Endothelial cell (in vitro differentiated cells): ENCODE measurements at regions not wholly inside any gene's neighbourhood (a gene's known extent, or its start where the extent isn't known, plus 50 kb on each side); places are given as distances from the start of the nearest gene placed in this dataset.

Experiments
- DNase-seq: peaks from one replicate; pipeline ENCODE4 v3.0.0; 2021; ENCODE audit warnings: low spot score
- H3K27ac Mint-ChIP-seq: one replicate; pipeline ENCODE4 v1.8.0; 2021; ENCODE audit warnings: mixed read lengths, inconsistent platforms; ENCODE audit not compliant: unreplicated experiment
- H3K27me3 Mint-ChIP-seq: one replicate; pipeline ENCODE4 v1.8.0; 2021; ENCODE audit warnings: mild to moderate bottlenecking, moderate library complexity, mixed read lengths, inconsistent platforms; ENCODE audit not compliant: unreplicated experiment
- H3K36me3 Mint-ChIP-seq: one replicate; pipeline ENCODE4 v1.8.0; 2021; ENCODE audit warnings: mild to moderate bottlenecking, low read depth, mixed read lengths, inconsistent platforms; ENCODE audit not compliant: unreplicated experiment
- H3K4me1 Mint-ChIP-seq: one replicate; pipeline ENCODE4 v1.8.0; 2021; ENCODE audit warnings: mild to moderate bottlenecking, mixed read lengths, inconsistent platforms; ENCODE audit not compliant: unreplicated experiment
- H3K4me3 Mint-ChIP-seq: one replicate; pipeline ENCODE4 v1.8.0; 2021; ENCODE audit warnings: mild to moderate bottlenecking, mixed read lengths, inconsistent platforms; ENCODE audit not compliant: unreplicated experiment
- H3K9me3 Mint-ChIP-seq: one replicate; pipeline ENCODE4 v1.8.0; 2021; ENCODE audit warnings: mixed read lengths, inconsistent platforms; ENCODE audit not compliant: unreplicated experiment
- TF ChIP-seq, protein P1 (sequence below): fragments of 200-600 bp; sonication (generic); IDR thresholded peaks from one replicate; pipeline ENCODE4 v1.5.0; 2021; ENCODE audit warnings: antibody characterized with exemption; ENCODE audit not compliant: unreplicated experiment

DNA sequence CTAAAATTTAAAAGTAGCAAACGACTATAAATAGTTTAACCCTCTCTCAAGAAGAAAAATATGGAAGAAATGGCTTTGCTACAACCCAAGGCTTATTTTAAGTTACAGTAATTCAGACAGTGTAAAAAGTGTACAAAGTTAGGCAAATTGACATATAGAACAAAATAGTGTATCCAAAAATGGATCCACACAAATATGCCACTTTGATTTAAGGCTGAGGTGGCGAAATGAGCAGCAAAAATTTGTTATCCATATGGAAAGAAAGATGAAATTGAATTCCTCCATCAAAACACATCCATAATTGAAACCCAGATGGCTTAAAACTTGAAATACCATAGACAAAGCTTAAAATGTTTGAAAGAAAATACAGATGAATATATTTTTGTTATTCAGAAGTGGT, 540.8 kb downstream of the BRINP3 start:
- H3K4me3 Mint-ChIP-seq, result no peak overlapping the region
- no peaks in the 10 kb centered on the region for H3K27me3 Mint-ChIP-seq
- H3K27ac Mint-ChIP-seq, result no peak overlapping the region
- H3K36me3 Mint-ChIP-seq, result no peaks in the 10 kb centered on the region
- TF ChIP-seq, protein P1, sequence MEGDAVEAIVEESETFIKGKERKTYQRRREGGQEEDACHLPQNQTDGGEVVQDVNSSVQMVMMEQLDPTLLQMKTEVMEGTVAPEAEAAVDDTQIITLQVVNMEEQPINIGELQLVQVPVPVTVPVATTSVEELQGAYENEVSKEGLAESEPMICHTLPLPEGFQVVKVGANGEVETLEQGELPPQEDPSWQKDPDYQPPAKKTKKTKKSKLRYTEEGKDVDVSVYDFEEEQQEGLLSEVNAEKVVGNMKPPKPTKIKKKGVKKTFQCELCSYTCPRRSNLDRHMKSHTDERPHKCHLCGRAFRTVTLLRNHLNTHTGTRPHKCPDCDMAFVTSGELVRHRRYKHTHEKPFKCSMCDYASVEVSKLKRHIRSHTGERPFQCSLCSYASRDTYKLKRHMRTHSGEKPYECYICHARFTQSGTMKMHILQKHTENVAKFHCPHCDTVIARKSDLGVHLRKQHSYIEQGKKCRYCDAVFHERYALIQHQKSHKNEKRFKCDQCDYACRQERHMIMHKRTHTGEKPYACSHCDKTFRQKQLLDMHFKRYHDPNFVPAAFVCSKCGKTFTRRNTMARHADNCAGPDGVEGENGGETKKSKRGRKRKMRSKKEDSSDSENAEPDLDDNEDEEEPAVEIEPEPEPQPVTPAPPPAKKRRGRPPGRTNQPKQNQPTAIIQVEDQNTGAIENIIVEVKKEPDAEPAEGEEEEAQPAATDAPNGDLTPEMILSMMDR, result no peak
- DNase-seq, result no peak
- H3K9me3 Mint-ChIP-seq, result no peaks in the 10 kb centered on the region
- H3K4me1 Mint-ChIP-seq, result no peaks in the 10 kb centered on the region

DNA sequence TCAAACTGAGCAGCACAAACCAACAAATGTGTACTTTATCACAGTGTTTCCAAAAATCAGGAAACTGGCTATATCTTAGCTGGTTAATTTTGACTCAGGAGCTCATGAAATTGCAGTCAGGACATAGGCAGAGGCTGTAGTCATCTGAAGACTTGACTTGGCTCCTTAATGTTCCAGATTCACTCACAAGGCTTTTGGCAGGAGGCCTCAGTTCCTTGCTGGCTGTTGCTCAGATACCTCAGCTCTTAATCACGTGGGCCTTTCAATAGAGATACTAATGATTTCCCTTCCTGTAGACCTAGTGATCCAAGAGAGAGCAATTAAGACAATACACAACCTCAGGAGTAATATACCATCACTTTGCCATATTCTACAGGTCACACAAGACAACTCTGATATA, 537.7 kb downstream of the BRINP3 start:
- no peaks in the 10 kb centered on the region for H3K4me1 Mint-ChIP-seq

DNA sequence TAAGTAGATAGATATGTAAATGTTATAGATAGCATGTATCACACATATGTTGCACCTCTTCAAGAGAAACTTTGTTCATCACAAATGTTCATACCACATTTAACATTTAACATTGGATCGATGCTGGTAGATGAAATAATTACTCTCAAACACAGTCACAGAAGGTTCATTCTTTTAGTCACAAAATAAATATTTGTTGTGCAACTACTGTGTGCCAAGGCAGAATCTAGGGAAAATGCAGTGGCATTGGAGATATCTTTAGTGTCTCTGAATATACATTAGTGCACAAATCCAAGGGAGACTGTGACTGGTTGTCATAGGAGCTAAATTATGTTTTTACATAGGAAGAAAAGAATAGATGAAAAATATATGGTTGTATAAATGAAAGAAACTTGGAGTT, 535.7 kb downstream of the BRINP3 start:
- no peaks in the 10 kb centered on the region for H3K27me3 Mint-ChIP-seq

More for the DNA sequence above, 537.7 kb downstream of the BRINP3 start:
- H3K27ac Mint-ChIP-seq, result no peak overlapping the region
- H3K36me3 Mint-ChIP-seq, result no peaks in the 10 kb centered on the region
- TF ChIP-seq, protein P1, result no peak
- no peaks in the 10 kb centered on the region for H3K9me3 Mint-ChIP-seq
- no peak overlapping the region for H3K4me3 Mint-ChIP-seq
- DNase-seq, result no peak
- no peaks in the 10 kb centered on the region for H3K27me3 Mint-ChIP-seq

DNA sequence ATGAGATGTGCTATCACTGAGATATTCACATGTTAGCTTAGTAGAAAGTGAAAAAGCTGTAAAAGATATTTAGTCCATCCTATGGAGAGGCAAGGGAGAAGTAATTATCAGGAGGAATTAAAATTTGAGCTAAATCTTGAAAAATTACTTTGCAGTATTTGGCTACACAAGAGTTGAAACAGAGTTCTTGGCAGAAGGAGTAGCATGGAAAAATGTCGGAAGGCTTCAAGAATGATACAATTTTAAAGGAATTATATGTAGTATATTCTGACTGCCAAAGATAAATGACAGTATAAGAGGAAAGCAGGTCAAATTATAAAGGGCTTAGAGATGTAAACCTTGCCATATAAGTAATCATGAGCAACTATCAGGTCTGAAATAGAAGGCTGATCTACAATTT, 518.9 kb downstream of the BRINP3 start:
- TF ChIP-seq, protein P1, result no peak
- H3K27me3 Mint-ChIP-seq, result no peaks in the 10 kb centered on the region
- H3K27ac Mint-ChIP-seq, result no peak overlapping the region
- no peaks in the 10 kb centered on the region for H3K36me3 Mint-ChIP-seq
- no peak for DNase-seq
- H3K9me3 Mint-ChIP-seq, result no peaks in the 10 kb centered on the region
- H3K4me3 Mint-ChIP-seq, result no peak overlapping the region
- no peaks in the 10 kb centered on the region for H3K4me1 Mint-ChIP-seq

More for the DNA sequence above, 535.7 kb downstream of the BRINP3 start:
- Mint-ChIP-seq H3K4me3 (no peak overlapping the region), H3K36me3 (no peaks in the 10 kb centered on the region), H3K9me3 (no peaks in the 10 kb centered on the region), H3K4me1 (no peaks in the 10 kb centered on the region), H3K27ac (no peak overlapping the region)
- DNase-seq, result no peak
- TF ChIP-seq, protein P1, result no peak

DNA sequence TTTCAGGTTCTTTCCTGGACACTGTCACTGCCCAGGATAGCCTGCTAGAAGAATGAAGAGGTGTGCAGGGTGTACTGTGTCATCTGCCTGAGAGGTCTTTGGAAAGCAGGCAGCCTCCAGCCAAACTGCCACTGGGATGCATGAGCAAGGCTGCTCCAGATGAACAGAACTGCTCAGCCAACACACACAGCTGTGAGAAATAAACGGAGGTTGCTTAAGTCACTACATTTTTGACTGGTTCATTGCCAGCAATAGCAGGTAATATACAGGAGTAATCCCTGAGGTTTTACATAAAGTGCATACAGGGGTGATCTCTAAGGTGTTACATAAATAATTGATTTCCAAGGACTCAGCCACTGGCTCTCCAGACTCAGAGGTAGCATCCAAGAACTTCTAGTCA, 516.9 kb downstream of the BRINP3 start:
- Mint-ChIP-seq H3K4me3 (no peak overlapping the region), H3K27ac (no peak overlapping the region), H3K27me3 (no peaks in the 10 kb centered on the region), H3K36me3 (no peaks in the 10 kb centered on the region), H3K4me1 (no peaks in the 10 kb centered on the region), H3K9me3 (no peaks in the 10 kb centered on the region)
- DNase-seq, result no peak
- TF ChIP-seq, protein P1, result no peak
